RPMI7951 (cell line): ENCODE measurements at regions not wholly inside any gene's neighbourhood (a gene's known extent, or its start where the extent isn't known, plus 50 kb on each side); places are given as distances from the start of the nearest gene placed in this dataset.
"Not testable (repeated sequence)": the region's sequence is repeated elsewhere in the genome, so short reads cannot be mapped to it uniquely, and the experiment has no call there.

ENCODE experiments used
- DNase-seq: peaks from one replicate; pipeline ENCODE4 v3.0.0-alpha.2; 2012; ENCODE audit warnings: low read depth

GRCh38 chr7:20520530-20520929 is 94.9 kb upstream of the ABCB5 start:
- no peak for DNase-seq

GRCh38 chr7:20521243-20521642 is 94.2 kb upstream of the ABCB5 start:
- no peak for DNase-seq

- DNase-seq = no peak
These were observed 86.2 kb upstream of the ABCB5 start for GRCh38 chr7:20529260-20529659.

GRCh38 chr7:20532890-20533289 is 82.6 kb upstream of the ABCB5 start:
- DNase-seq = peak; percentile 33

- no peak for DNase-seq
These were observed 80.9 kb upstream of the ABCB5 start for GRCh38 chr7:20534543-20534942.

GRCh38 chr7:20535541-20535940 is 79.9 kb upstream of the ABCB5 start:
- no peak for DNase-seq

- peak; percentile 16 for DNase-seq
These were observed 76.3 kb upstream of the ABCB5 start for GRCh38 chr7:20539201-20539600.

GRCh38 chr7:20541608-20542349 is 73.7 kb upstream of the ABCB5 start:
- no peak for DNase-seq

- peak; percentile 10 for DNase-seq
These were observed 72.9 kb upstream of the ABCB5 start for GRCh38 chr7:20542594-20542993.

GRCh38 chr7:20543500-20543899 is 72.0 kb upstream of the ABCB5 start:
- DNase-seq = no peak

- DNase-seq = no peak
These were observed 70.5 kb upstream of the ABCB5 start for GRCh38 chr7:20545016-20545415.

- not testable (repeated sequence) for DNase-seq
These were observed 68.5 kb upstream of the ABCB5 start for GRCh38 chr7:20546958-20547357.

- no peak for DNase-seq
These were observed 61.4 kb upstream of the ABCB5 start for GRCh38 chr7:20554072-20554471.

- DNase-seq = no peak
These were observed 59.4 kb upstream of the ABCB5 start for GRCh38 chr7:20556091-20556490.

GRCh38 chr7:20557116-20557515 is 58.4 kb upstream of the ABCB5 start:
- no peak for DNase-seq

GRCh38 chr7:20558963-20559716 is 56.3 kb upstream of the ABCB5 start:
- no peak for DNase-seq

GRCh38 chr7:20559883-20560282 is 55.6 kb upstream of the ABCB5 start:
- no peak for DNase-seq

- no peak for DNase-seq
These were observed 54.9 kb upstream of the ABCB5 start for GRCh38 chr7:20560325-20561180.

GRCh38 chr7:20561466-20561865 is 54.0 kb upstream of the ABCB5 start:
- peak; percentile 50 for DNase-seq

GRCh38 chr7:20561908-20562307 is 53.6 kb upstream of the ABCB5 start:
- peak; percentile 10 for DNase-seq

GRCh38 chr7:20562461-20562860 is 53.0 kb upstream of the ABCB5 start:
- peak; percentile 58 for DNase-seq
